ENCODE measurements at regions not wholly inside any gene's neighbourhood (a gene's known extent, or its start where the extent isn't known, plus 50 kb on each side); places are given as distances from the start of the nearest gene placed in this dataset.

- no peak overlapping the region for H3K27ac ChIP-seq
- H3K4me3 ChIP-seq, result no peak overlapping the region
- no peak for DNase-seq (ENCODE audit: low spot score)
- Mint-ChIP-seq H3K27me3 (ENCODE audit: insufficient read depth, low read depth) (no peaks in the 10 kb centered on the region), H3K36me3 (no peaks in the 10 kb centered on the region), H3K9me3 (no peaks in the 10 kb centered on the region), H3K4me1 (no peaks in the 10 kb centered on the region), H3K4me3 (no peak overlapping the region), H3K27ac (no peak overlapping the region)
- TF ChIP-seq EZH2 (IDR thresholded peaks at IDR 0.05), result no peak
- TF ChIP-seq EZH2phosphoT487 (IDR thresholded peaks at IDR 0.05), result no peak
- TF ChIP-seq CTCF (IDR thresholded peaks at IDR 0.05), result no peak
- no peak overlapping the region for H3K4me2 ChIP-seq
- H3K4me1 ChIP-seq, result peaks cover 7% of the 10 kb centered on the region
- H3K79me2 ChIP-seq (ENCODE audit: low read depth), result no peaks in the 10 kb centered on the region
- no peaks in the 10 kb centered on the region for H3K36me3 ChIP-seq
- H3K9me3 ChIP-seq (ENCODE audit: low read depth), result no peaks in the 10 kb centered on the region
- H3F3A ChIP-seq (ENCODE audit: low read depth), result no peaks in the 10 kb centered on the region
- no peaks in the 10 kb centered on the region for H3K27me3 ChIP-seq
- H3K9ac ChIP-seq, result no peak overlapping the region
- H2AFZ ChIP-seq (replicated peaks), result no peak overlapping the region
- no peaks in the 10 kb centered on the region for H4K20me1 ChIP-seq (ENCODE audit: low read depth)
These were observed 387.5 kb downstream of the COG6 start for GRCh38 chr13:40042991-40043390.

GRCh38 chr13:40043764-40044163 is 388.3 kb downstream of the COG6 start:
- H3K4me3 ChIP-seq, result no peak overlapping the region
- Mint-ChIP-seq H3K9me3 (no peaks in the 10 kb centered on the region), H3K4me3 (no peak overlapping the region), H3K27ac (no peak overlapping the region), H3K27me3 (ENCODE audit: insufficient read depth, low read depth) (no peaks in the 10 kb centered on the region), H3K36me3 (no peaks in the 10 kb centered on the region), H3K4me1 (no peaks in the 10 kb centered on the region)
- H3F3A ChIP-seq (ENCODE audit: low read depth), result no peaks in the 10 kb centered on the region
- no peaks in the 10 kb centered on the region for H3K79me2 ChIP-seq (ENCODE audit: low read depth)
- no peaks in the 10 kb centered on the region for H3K9me3 ChIP-seq (ENCODE audit: low read depth)
- peak overlapping the region; percentile 27 for H2AFZ ChIP-seq (replicated peaks)
- DNase-seq (ENCODE audit: low spot score), result peak; percentile 4
- no peak overlapping the region for H3K9ac ChIP-seq
- no peak overlapping the region for H3K27ac ChIP-seq
- TF ChIP-seq CTCF (IDR thresholded peaks at IDR 0.05) (no peak), EZH2 (IDR thresholded peaks at IDR 0.05) (no peak), EZH2phosphoT487 (IDR thresholded peaks at IDR 0.05) (no peak)
- H3K4me2 ChIP-seq, result no peak overlapping the region
- H4K20me1 ChIP-seq (ENCODE audit: low read depth), result no peaks in the 10 kb centered on the region
- H3K27me3 ChIP-seq, result no peaks in the 10 kb centered on the region
- peaks cover 7% of the 10 kb centered on the region for H3K4me1 ChIP-seq
- no peaks in the 10 kb centered on the region for H3K36me3 ChIP-seq

- no peaks in the 10 kb centered on the region for H3K36me3 Mint-ChIP-seq
- H3K9me3 ChIP-seq (ENCODE audit: low read depth), result no peaks in the 10 kb centered on the region
- H3K36me3 ChIP-seq, result no peaks in the 10 kb centered on the region
- H3K27me3 Mint-ChIP-seq (ENCODE audit: insufficient read depth, low read depth), result no peaks in the 10 kb centered on the region
- no peaks in the 10 kb centered on the region for H3K27me3 ChIP-seq
- no peaks in the 10 kb centered on the region for H3K9me3 Mint-ChIP-seq
- no peak overlapping the region for H3K27ac ChIP-seq
- no peak for DNase-seq (ENCODE audit: low spot score)
- no peaks in the 10 kb centered on the region for H3F3A ChIP-seq (ENCODE audit: low read depth)
- H4K20me1 ChIP-seq (ENCODE audit: low read depth), result no peaks in the 10 kb centered on the region
- H3K27ac Mint-ChIP-seq, result no peak overlapping the region
- H3K79me2 ChIP-seq (ENCODE audit: low read depth), result no peaks in the 10 kb centered on the region
- H3K9ac ChIP-seq, result no peak overlapping the region
- no peak overlapping the region for H3K4me3 Mint-ChIP-seq
- H2AFZ ChIP-seq (replicated peaks), result no peak overlapping the region
- H3K4me1 Mint-ChIP-seq, result no peaks in the 10 kb centered on the region
- TF ChIP-seq EZH2 (IDR thresholded peaks at IDR 0.05), result no peak
- no peak for TF ChIP-seq EZH2phosphoT487 (IDR thresholded peaks at IDR 0.05)
- peaks cover 7% of the 10 kb centered on the region for H3K4me1 ChIP-seq
- no peak overlapping the region for H3K4me3 ChIP-seq
- H3K4me2 ChIP-seq, result no peak overlapping the region
These were observed 391.9 kb downstream of the COG6 start for GRCh38 chr13:40047322-40047771.

GRCh38 chr13:40048551-40048950 is 393.1 kb downstream of the COG6 start:
- Histone ChIP-seq H3K4me3 (no peak overlapping the region), H3K79me2 (ENCODE audit: low read depth) (no peaks in the 10 kb centered on the region), H3F3A (ENCODE audit: low read depth) (no peaks in the 10 kb centered on the region), H2AFZ (replicated peaks) (no peak overlapping the region), H3K9ac (no peak overlapping the region), H3K27ac (no peak overlapping the region), H3K27me3 (no peaks in the 10 kb centered on the region), H4K20me1 (ENCODE audit: low read depth) (no peaks in the 10 kb centered on the region), H3K4me2 (no peak overlapping the region), H3K4me1 (peaks cover 5% of the 10 kb centered on the region), H3K9me3 (ENCODE audit: low read depth) (no peaks in the 10 kb centered on the region), H3K36me3 (no peaks in the 10 kb centered on the region)
- Mint-ChIP-seq H3K36me3 (no peaks in the 10 kb centered on the region), H3K4me1 (no peaks in the 10 kb centered on the region), H3K4me3 (no peak overlapping the region), H3K9me3 (no peaks in the 10 kb centered on the region), H3K27me3 (ENCODE audit: insufficient read depth, low read depth) (peaks cover 1% of the 10 kb centered on the region), H3K27ac (no peak overlapping the region)
- DNase-seq (ENCODE audit: low spot score), result no peak
- TF ChIP-seq EZH2phosphoT487 (IDR thresholded peaks at IDR 0.05) (no peak), EZH2 (IDR thresholded peaks at IDR 0.05) (no peak), CTCF (IDR thresholded peaks at IDR 0.05) (no peak)
